Smooth muscle cell (in vitro differentiated cells): ENCODE measurements at regions not wholly inside any gene's neighbourhood (a gene's known extent, or its start where the extent isn't known, plus 50 kb on each side); places are given as distances from the start of the nearest gene placed in this dataset.
"Not testable (repeated sequence)": the region's sequence is repeated elsewhere in the genome, so short reads cannot be mapped to it uniquely, and the experiment has no call there.

Experiments used
- DNase-seq: peaks from one replicate; lab custom pipeline; 2025; ENCODE audit not compliant: unreplicated experiment; lab: John Stamatoyannopoulos, UW
- H2AFZ ChIP-seq: fragments of 200-600 bp; sonication (generic); 2 replicates; pipeline ENCODE4 v1.6.0; 2016; ENCODE audit warnings: antibody characterized with exemption, low read depth, mild to moderate bottlenecking
- H3F3A ChIP-seq: fragments of 200-600 bp; sonication (generic); 2 replicates; pipeline ENCODE4 v1.6.0; 2017; ENCODE audit warnings: antibody characterized with exemption, low read depth
- H3K27ac ChIP-seq: fragments of 200-600 bp; sonication (generic); 2 replicates; pipeline ENCODE4 v1.5.1; 2016; ENCODE audit warnings: low read depth, mild to moderate bottlenecking
- H3K27me3 ChIP-seq: fragments of 200-600 bp; sonication (generic); 2 replicates; pipeline ENCODE4 v1.6.1; 2016; ENCODE audit warnings: low read depth, mild to moderate bottlenecking
- H3K36me3 ChIP-seq: fragments of 200-600 bp; sonication (generic); 2 replicates; pipeline ENCODE4 v1.5.1; 2016; ENCODE audit warnings: low read depth
- H3K4me1 ChIP-seq: fragments of 200-600 bp; sonication (generic); 2 replicates; pipeline ENCODE4 v1.5.1; 2016; ENCODE audit warnings: low read depth
- H3K4me2 ChIP-seq: fragments of 200-600 bp; sonication (generic); 2 replicates; pipeline ENCODE4 v1.6.0; 2016; ENCODE audit warnings: mild to moderate bottlenecking
- H3K4me3 ChIP-seq: fragments of 200-600 bp; sonication (generic); 2 replicates; pipeline ENCODE4 v1.5.1; 2016; ENCODE audit warnings: mild to moderate bottlenecking
- H3K79me2 ChIP-seq: fragments of 200-600 bp; sonication (generic); 2 replicates; pipeline ENCODE4 v1.6.0; 2016; ENCODE audit warnings: low read depth, mild to moderate bottlenecking
- H3K9ac ChIP-seq: fragments of 200-600 bp; sonication (generic); 2 replicates; pipeline ENCODE4 v1.6.0; 2016; ENCODE audit warnings: low read depth
- H3K9me3 ChIP-seq: fragments of 200-600 bp; sonication (generic); replicated peaks from 2 replicates; pipeline ENCODE4 v1.5.1; 2016; ENCODE audit warnings: low read depth
- H4K20me1 ChIP-seq: fragments of 200-600 bp; sonication (generic); 2 replicates; pipeline ENCODE4 v1.6.0; 2016; ENCODE audit warnings: low read depth
- WGBS: methylation state at CpG from one replicate; pipeline ENCODE4 v1.1.7; 2016; ENCODE audit warnings: low lambda C conversion rate; 5-methylcytosine and 5-hydroxymethylcytosine counted together
- TF ChIP-seq, protein P1 (sequence below): fragments of 200-600 bp; sonication (generic); IDR thresholded peaks from 2 replicates; pipeline ENCODE4 v1.5.1; 2017; ENCODE audit warnings: borderline replicate concordance, mild to moderate bottlenecking, antibody characterized with exemption; ENCODE audit not compliant: insufficient read depth, poor library complexity, severe bottlenecking

- TF ChIP-seq, protein P1, sequence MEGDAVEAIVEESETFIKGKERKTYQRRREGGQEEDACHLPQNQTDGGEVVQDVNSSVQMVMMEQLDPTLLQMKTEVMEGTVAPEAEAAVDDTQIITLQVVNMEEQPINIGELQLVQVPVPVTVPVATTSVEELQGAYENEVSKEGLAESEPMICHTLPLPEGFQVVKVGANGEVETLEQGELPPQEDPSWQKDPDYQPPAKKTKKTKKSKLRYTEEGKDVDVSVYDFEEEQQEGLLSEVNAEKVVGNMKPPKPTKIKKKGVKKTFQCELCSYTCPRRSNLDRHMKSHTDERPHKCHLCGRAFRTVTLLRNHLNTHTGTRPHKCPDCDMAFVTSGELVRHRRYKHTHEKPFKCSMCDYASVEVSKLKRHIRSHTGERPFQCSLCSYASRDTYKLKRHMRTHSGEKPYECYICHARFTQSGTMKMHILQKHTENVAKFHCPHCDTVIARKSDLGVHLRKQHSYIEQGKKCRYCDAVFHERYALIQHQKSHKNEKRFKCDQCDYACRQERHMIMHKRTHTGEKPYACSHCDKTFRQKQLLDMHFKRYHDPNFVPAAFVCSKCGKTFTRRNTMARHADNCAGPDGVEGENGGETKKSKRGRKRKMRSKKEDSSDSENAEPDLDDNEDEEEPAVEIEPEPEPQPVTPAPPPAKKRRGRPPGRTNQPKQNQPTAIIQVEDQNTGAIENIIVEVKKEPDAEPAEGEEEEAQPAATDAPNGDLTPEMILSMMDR, result no peak
Measured at GRCh38 chr6:126890055-126890454, 228.4 kb upstream of the RSPO3 start.

DNA sequence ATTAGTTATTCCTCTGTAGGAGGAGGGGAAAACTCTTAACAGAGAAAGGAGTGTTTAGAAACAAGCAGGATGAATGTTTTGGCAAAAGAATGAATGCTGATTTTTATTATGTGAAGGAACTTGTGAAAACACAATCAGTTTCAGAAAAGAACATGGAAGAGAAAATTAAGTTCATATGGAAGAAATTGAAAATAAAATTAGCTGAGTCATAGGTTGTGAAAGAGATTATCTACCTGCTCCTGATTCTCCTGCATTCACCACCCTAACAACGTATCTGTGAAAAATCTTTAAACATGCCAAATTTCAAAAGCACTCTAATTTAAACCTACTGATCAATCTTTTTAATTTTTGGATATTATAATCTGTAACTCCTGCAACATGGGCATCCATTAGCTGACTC, 227.3 kb upstream of the RSPO3 start:
- Histone ChIP-seq H2AFZ (no peak overlapping the region), H3K9ac (no peak overlapping the region), H3F3A (no peaks in the 10 kb centered on the region), H3K27me3 (no peaks in the 10 kb centered on the region), H3K4me2 (no peak overlapping the region), H3K27ac (no peak overlapping the region), H4K20me1 (no peaks in the 10 kb centered on the region), H3K36me3 (no peaks in the 10 kb centered on the region), H3K9me3 (no peaks in the 10 kb centered on the region), H3K4me1 (no peaks in the 10 kb centered on the region), H3K79me2 (no peaks in the 10 kb centered on the region), H3K4me3 (no peak overlapping the region)
- TF ChIP-seq, protein P1, result no peak
- DNase-seq, result no peak
- WGBS, result 89% methylated on average over 1 of the region's 1 CpG

More at GRCh38 chr6:126890055-126890454, 228.4 kb upstream of the RSPO3 start:
- H3K79me2 ChIP-seq, result no peaks in the 10 kb centered on the region
- no peak overlapping the region for H3K9ac ChIP-seq
- H3K27ac ChIP-seq, result no peak overlapping the region
- DNase-seq, result no peak
- H3K4me3 ChIP-seq, result no peak overlapping the region
- H3K4me2 ChIP-seq, result no peak overlapping the region
- no peaks in the 10 kb centered on the region for H3K36me3 ChIP-seq
- no peaks in the 10 kb centered on the region for H3K27me3 ChIP-seq
- WGBS, result 93% methylated on average over 2 of the region's 2 CpGs
- no peak overlapping the region for H2AFZ ChIP-seq
- no peaks in the 10 kb centered on the region for H3K4me1 ChIP-seq
- no peaks in the 10 kb centered on the region for H3K9me3 ChIP-seq
- no peaks in the 10 kb centered on the region for H3F3A ChIP-seq
- H4K20me1 ChIP-seq, result no peaks in the 10 kb centered on the region

DNA sequence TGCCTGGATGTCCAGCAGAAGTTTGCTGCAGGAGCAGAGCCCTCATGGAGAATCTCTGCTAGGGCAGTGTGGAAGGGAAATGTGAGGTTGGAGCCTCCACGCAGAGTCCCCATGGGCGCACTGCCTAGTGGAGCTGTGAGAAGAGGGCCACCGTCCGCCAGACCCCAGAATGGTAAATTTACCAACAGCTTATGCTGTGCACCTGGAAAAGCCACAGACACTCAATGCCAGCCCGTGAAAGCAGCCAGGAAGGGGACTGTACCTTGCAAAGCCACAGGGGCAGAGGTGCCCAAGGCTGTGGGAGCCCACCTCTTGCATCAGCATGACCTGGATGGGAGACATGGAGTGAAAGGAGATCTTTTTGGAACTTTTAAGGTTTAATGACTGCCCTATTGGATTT, 225.6 kb upstream of the RSPO3 start:
- H3K27ac ChIP-seq, H4K20me1 ChIP-seq, H3K4me3 ChIP-seq, H3F3A ChIP-seq, H3K9me3 ChIP-seq, DNase-seq, H2AFZ ChIP-seq, H3K79me2 ChIP-seq, H3K4me2 ChIP-seq, H3K9ac ChIP-seq, H3K27me3 ChIP-seq, H3K36me3 ChIP-seq, H3K4me1 ChIP-seq: not testable (repeated sequence)
- WGBS, result 73% methylated on average over 5 of the region's 5 CpGs

GRCh38 chr6:126897758-126898157, 220.7 kb upstream of the RSPO3 start:
- H4K20me1 ChIP-seq, result no peaks in the 10 kb centered on the region
- no peak overlapping the region for H3K9ac ChIP-seq
- H3K27me3 ChIP-seq, result no peaks in the 10 kb centered on the region
- no peak overlapping the region for H3K4me3 ChIP-seq
- H3F3A ChIP-seq, result no peaks in the 10 kb centered on the region
- 88% methylated on average over 4 of the region's 4 CpGs for WGBS
- H3K79me2 ChIP-seq, result no peaks in the 10 kb centered on the region
- no peaks in the 10 kb centered on the region for H3K9me3 ChIP-seq
- no peak overlapping the region for H3K27ac ChIP-seq
- H3K4me2 ChIP-seq, result no peak overlapping the region
- TF ChIP-seq, protein P1, result no peak
- H3K4me1 ChIP-seq, result no peaks in the 10 kb centered on the region
- no peak overlapping the region for H2AFZ ChIP-seq
- H3K36me3 ChIP-seq, result no peaks in the 10 kb centered on the region
- DNase-seq, result no peak
